Hematopoietic multipotent progenitor cell treated with erythropoietin and hydrocortisone succinate and interleukin-3 and kit ligand, for 4 days (in vitro differentiated cells): ENCODE measurements at regions not wholly inside any gene's neighbourhood (a gene's known extent, or its start where the extent isn't known, plus 50 kb on each side); places are given as distances from the start of the nearest gene placed in this dataset.

Experiments used
- DNase-seq: peaks from one replicate; pipeline ENCODE4 v3.0.0-alpha.2; 2015

GRCh38 chr2:16141641-16141921 is 201.2 kb downstream of the MYCN start:
- no peak for DNase-seq

- no peak for DNase-seq
These were observed 200.7 kb downstream of the MYCN start for GRCh38 chr2:16140771-16141640.

- no peak for DNase-seq
These were observed 199.6 kb downstream of the MYCN start for GRCh38 chr2:16139663-16140615.

- no peak for DNase-seq
These were observed 198.7 kb downstream of the MYCN start for GRCh38 chr2:16138811-16139662.

GRCh38 chr2:16137080-16137755 is 196.9 kb downstream of the MYCN start:
- no peak for DNase-seq

- no peak for DNase-seq
These were observed 196.2 kb downstream of the MYCN start for GRCh38 chr2:16136461-16137035.

GRCh38 chr2:16135913-16136310 is 195.6 kb downstream of the MYCN start:
- no peak for DNase-seq

- DNase-seq = no peak
These were observed 195.0 kb downstream of the MYCN start for GRCh38 chr2:16135196-16135912.

GRCh38 chr2:16134436-16135165 is 194.3 kb downstream of the MYCN start:
- no peak for DNase-seq

GRCh38 chr2:16130906-16131400 is 190.6 kb downstream of the MYCN start:
- no peak for DNase-seq

GRCh38 chr2:16130541-16130880 is 190.2 kb downstream of the MYCN start:
- DNase-seq = no peak

GRCh38 chr2:16129716-16130540 is 189.6 kb downstream of the MYCN start:
- no peak for DNase-seq

- DNase-seq = no peak
These were observed 188.6 kb downstream of the MYCN start for GRCh38 chr2:16128746-16129610.

GRCh38 chr2:16127958-16128357 is 187.6 kb downstream of the MYCN start:
- DNase-seq = no peak

- DNase-seq = no peak
These were observed 187.1 kb downstream of the MYCN start for GRCh38 chr2:16127276-16127940.

GRCh38 chr2:16126517-16127275 is 186.3 kb downstream of the MYCN start:
- DNase-seq = no peak
